Mammary epithelial cell (primary cell): ENCODE measurements at regions not wholly inside any gene's neighbourhood (a gene's known extent, or its start where the extent isn't known, plus 50 kb on each side); places are given as distances from the start of the nearest gene placed in this dataset.

Source experiments
- CTCF ChIP-seq, 2 donors: IDR thresholded peaks in 1 of 2; conservative IDR thresholded peaks in 1 of 2; 2 replicates each; pipeline ENCODE4 v1.5.1; 2011 to 2012; ENCODE audit warnings: inconsistent platforms in 2 of 2, low read length in 2 of 2, mild to moderate bottlenecking in 2 of 2, control low read depth in 1 of 2, low read depth in 1 of 2; ENCODE audit not compliant: insufficient read depth in 1 of 2; ENCODE audit errors: extremely low read depth in 1 of 2
- EZH2 ChIP-seq: IDR thresholded peaks from 2 replicates; pipeline ENCODE4 v1.6.1; 2012; ENCODE audit warnings: low read length, inconsistent platforms, borderline replicate concordance

GRCh38 chr3:64299206-64299605 is 73.9 kb upstream of the PRICKLE2 start:
- no peak for TF ChIP-seq CTCF (conservative IDR thresholded peaks at IDR 0.05 in 1 of 2, IDR thresholded peaks at IDR 0.05 in 1 of 2; ENCODE audit: extremely low read depth in 1 of 2, insufficient read depth in 1 of 2, low read depth in 1 of 2, low read length in 2 of 2)
- TF ChIP-seq EZH2: no peak
